ENCODE measurements at regions not wholly inside any gene's neighbourhood (a gene's known extent, or its start where the extent isn't known, plus 50 kb on each side); places are given as distances from the start of the nearest gene placed in this dataset.
A peak's percentile ranks its signal among the peaks of the same experiment; 100 is the strongest.

- Histone ChIP-seq H3K9ac (ENCODE audit: low read depth in 1 of 2, low read length in 2 of 2) (no peak overlapping the region), H3K4me1 (ENCODE audit: control insufficient read depth in 1 of 2, insufficient read depth in 2 of 2, low read length in 2 of 2) (no peaks in the 10 kb centered on the region), H3K36me3 (ENCODE audit: control insufficient read depth in 1 of 2, insufficient read depth in 2 of 2, low read length in 2 of 2) (no peaks in the 10 kb centered on the region)
These were observed 87.6 kb upstream of the SLC25A26 start for GRCh38 chr3:66133050-66133757.

GRCh38 chr3:66128623-66129022 lies 89.9 kb upstream of the MAGI1 start:
- no peaks in the 10 kb centered on the region for H3K4me1 ChIP-seq (ENCODE audit: control insufficient read depth in 1 of 2, insufficient read depth in 2 of 2, low read length in 2 of 2)
- H3K36me3 ChIP-seq (ENCODE audit: control insufficient read depth in 1 of 2, insufficient read depth in 2 of 2, low read length in 2 of 2), result no peaks in the 10 kb centered on the region
- H3K27me3 ChIP-seq (ENCODE audit: control insufficient read depth in 1 of 2, insufficient read depth in 2 of 2, low read length in 2 of 2), result no peaks in the 10 kb centered on the region
- H3K4me3 ChIP-seq (ENCODE audit: low read depth in 1 of 2, low read length in 2 of 2), result no peak overlapping the region
- H3K27ac ChIP-seq (ENCODE audit: low read depth, low read length), result no peak overlapping the region
- H3K9me3 ChIP-seq (ENCODE audit: control insufficient read depth in 1 of 2, low read length in 2 of 2), result no peaks in the 10 kb centered on the region
- no peak overlapping the region for H3K9ac ChIP-seq (ENCODE audit: low read depth in 1 of 2, low read length in 2 of 2)

More at GRCh38 chr3:66133050-66133757, 87.6 kb upstream of the SLC25A26 start:
- Histone ChIP-seq H3K9me3 (ENCODE audit: control insufficient read depth in 1 of 2, low read length in 2 of 2) (no peaks in the 10 kb centered on the region), H3K27me3 (ENCODE audit: control insufficient read depth in 1 of 2, insufficient read depth in 2 of 2, low read length in 2 of 2) (no peaks in the 10 kb centered on the region), H3K4me3 (ENCODE audit: low read depth in 1 of 2, low read length in 2 of 2) (no peak overlapping the region), H3K27ac (ENCODE audit: low read depth, low read length) (no peak overlapping the region)

GRCh38 chr3:66121318-66121717 lies 82.6 kb upstream of the MAGI1 start:
- H3K36me3 ChIP-seq (ENCODE audit: control insufficient read depth in 1 of 2, insufficient read depth in 2 of 2, low read length in 2 of 2), result no peaks in the 10 kb centered on the region
- no peaks in the 10 kb centered on the region for H3K9me3 ChIP-seq (ENCODE audit: control insufficient read depth in 1 of 2, low read length in 2 of 2)
- no peaks in the 10 kb centered on the region for H3K4me1 ChIP-seq (ENCODE audit: control insufficient read depth in 1 of 2, insufficient read depth in 2 of 2, low read length in 2 of 2)
- H3K4me3 ChIP-seq (ENCODE audit: low read depth in 1 of 2, low read length in 2 of 2), result no peak overlapping the region
- H3K27me3 ChIP-seq (ENCODE audit: control insufficient read depth in 1 of 2, insufficient read depth in 2 of 2, low read length in 2 of 2), result no peaks in the 10 kb centered on the region
- H3K9ac ChIP-seq (ENCODE audit: low read depth in 1 of 2, low read length in 2 of 2), result no peak overlapping the region
- H3K27ac ChIP-seq (ENCODE audit: low read depth, low read length), result no peak overlapping the region

- H3K27ac ChIP-seq (ENCODE audit: low read depth, low read length), result peak overlapping the region; percentile 17
- H3K4me1 ChIP-seq (ENCODE audit: control insufficient read depth in 1 of 2, insufficient read depth in 2 of 2, low read length in 2 of 2), result no peaks in the 10 kb centered on the region
- H3K27me3 ChIP-seq (ENCODE audit: control insufficient read depth in 1 of 2, insufficient read depth in 2 of 2, low read length in 2 of 2), result no peaks in the 10 kb centered on the region
- H3K9ac ChIP-seq (ENCODE audit: low read depth in 1 of 2, low read length in 2 of 2), result no peak overlapping the region
- no peaks in the 10 kb centered on the region for H3K9me3 ChIP-seq (ENCODE audit: control insufficient read depth in 1 of 2, low read length in 2 of 2)
- H3K36me3 ChIP-seq (ENCODE audit: control insufficient read depth in 1 of 2, insufficient read depth in 2 of 2, low read length in 2 of 2), result no peaks in the 10 kb centered on the region
- no peak overlapping the region for H3K4me3 ChIP-seq (ENCODE audit: low read depth in 1 of 2, low read length in 2 of 2)
These were observed 77.3 kb upstream of the MAGI1 start for GRCh38 chr3:66115858-66116654.

GRCh38 chr3:66113542-66113941 lies 74.8 kb upstream of the MAGI1 start:
- H3K9ac ChIP-seq (ENCODE audit: low read depth in 1 of 2, low read length in 2 of 2), result no peak overlapping the region
- H3K27ac ChIP-seq (ENCODE audit: low read depth, low read length), result no peak overlapping the region
- H3K36me3 ChIP-seq (ENCODE audit: control insufficient read depth in 1 of 2, insufficient read depth in 2 of 2, low read length in 2 of 2), result no peaks in the 10 kb centered on the region
- H3K9me3 ChIP-seq (ENCODE audit: control insufficient read depth in 1 of 2, low read length in 2 of 2), result no peaks in the 10 kb centered on the region
- H3K27me3 ChIP-seq (ENCODE audit: control insufficient read depth in 1 of 2, insufficient read depth in 2 of 2, low read length in 2 of 2), result no peaks in the 10 kb centered on the region
- H3K4me3 ChIP-seq (ENCODE audit: low read depth in 1 of 2, low read length in 2 of 2), result no peak overlapping the region
- H3K4me1 ChIP-seq (ENCODE audit: control insufficient read depth in 1 of 2, insufficient read depth in 2 of 2, low read length in 2 of 2), result no peaks in the 10 kb centered on the region

- Histone ChIP-seq H3K4me3 (ENCODE audit: low read depth in 1 of 2, low read length in 2 of 2) (no peak overlapping the region), H3K27me3 (ENCODE audit: control insufficient read depth in 1 of 2, insufficient read depth in 2 of 2, low read length in 2 of 2) (no peaks in the 10 kb centered on the region), H3K9me3 (ENCODE audit: control insufficient read depth in 1 of 2, low read length in 2 of 2) (no peaks in the 10 kb centered on the region), H3K36me3 (ENCODE audit: control insufficient read depth in 1 of 2, insufficient read depth in 2 of 2, low read length in 2 of 2) (no peaks in the 10 kb centered on the region), H3K4me1 (ENCODE audit: control insufficient read depth in 1 of 2, insufficient read depth in 2 of 2, low read length in 2 of 2) (no peaks in the 10 kb centered on the region), H3K27ac (ENCODE audit: low read depth, low read length) (no peak overlapping the region), H3K9ac (ENCODE audit: low read depth in 1 of 2, low read length in 2 of 2) (no peak overlapping the region)
These were observed 72.1 kb upstream of the MAGI1 start for GRCh38 chr3:66110840-66111239.

GRCh38 chr3:66107855-66108254 lies 69.1 kb upstream of the MAGI1 start:
- Histone ChIP-seq H3K36me3 (ENCODE audit: control insufficient read depth in 1 of 2, insufficient read depth in 2 of 2, low read length in 2 of 2) (no peaks in the 10 kb centered on the region), H3K27ac (ENCODE audit: low read depth, low read length) (no peak overlapping the region), H3K4me1 (ENCODE audit: control insufficient read depth in 1 of 2, insufficient read depth in 2 of 2, low read length in 2 of 2) (no peaks in the 10 kb centered on the region), H3K4me3 (ENCODE audit: low read depth in 1 of 2, low read length in 2 of 2) (no peak overlapping the region), H3K27me3 (ENCODE audit: control insufficient read depth in 1 of 2, insufficient read depth in 2 of 2, low read length in 2 of 2) (no peaks in the 10 kb centered on the region), H3K9ac (ENCODE audit: low read depth in 1 of 2, low read length in 2 of 2) (no peak overlapping the region), H3K9me3 (ENCODE audit: control insufficient read depth in 1 of 2, low read length in 2 of 2) (no peaks in the 10 kb centered on the region)

GRCh38 chr3:66106788-66107187 lies 68.1 kb upstream of the MAGI1 start:
- H3K4me1 ChIP-seq (ENCODE audit: control insufficient read depth in 1 of 2, insufficient read depth in 2 of 2, low read length in 2 of 2), result no peaks in the 10 kb centered on the region
- H3K27me3 ChIP-seq (ENCODE audit: control insufficient read depth in 1 of 2, insufficient read depth in 2 of 2, low read length in 2 of 2), result no peaks in the 10 kb centered on the region
- H3K9me3 ChIP-seq (ENCODE audit: control insufficient read depth in 1 of 2, low read length in 2 of 2), result no peaks in the 10 kb centered on the region
- H3K4me3 ChIP-seq (ENCODE audit: low read depth in 1 of 2, low read length in 2 of 2), result no peak overlapping the region
- no peak overlapping the region for H3K27ac ChIP-seq (ENCODE audit: low read depth, low read length)
- no peaks in the 10 kb centered on the region for H3K36me3 ChIP-seq (ENCODE audit: control insufficient read depth in 1 of 2, insufficient read depth in 2 of 2, low read length in 2 of 2)
- no peak overlapping the region for H3K9ac ChIP-seq (ENCODE audit: low read depth in 1 of 2, low read length in 2 of 2)

GRCh38 chr3:66104535-66104934 lies 65.8 kb upstream of the MAGI1 start:
- Histone ChIP-seq H3K4me1 (ENCODE audit: control insufficient read depth in 1 of 2, insufficient read depth in 2 of 2, low read length in 2 of 2) (no peaks in the 10 kb centered on the region), H3K9me3 (ENCODE audit: control insufficient read depth in 1 of 2, low read length in 2 of 2) (no peaks in the 10 kb centered on the region), H3K4me3 (ENCODE audit: low read depth in 1 of 2, low read length in 2 of 2) (no peak overlapping the region), H3K9ac (ENCODE audit: low read depth in 1 of 2, low read length in 2 of 2) (no peak overlapping the region), H3K27me3 (ENCODE audit: control insufficient read depth in 1 of 2, insufficient read depth in 2 of 2, low read length in 2 of 2) (no peaks in the 10 kb centered on the region), H3K36me3 (ENCODE audit: control insufficient read depth in 1 of 2, insufficient read depth in 2 of 2, low read length in 2 of 2) (no peaks in the 10 kb centered on the region), H3K27ac (ENCODE audit: low read depth, low read length) (no peak overlapping the region)

- H3K27me3 ChIP-seq (ENCODE audit: control insufficient read depth in 1 of 2, insufficient read depth in 2 of 2, low read length in 2 of 2), result no peaks in the 10 kb centered on the region
- H3K4me1 ChIP-seq (ENCODE audit: control insufficient read depth in 1 of 2, insufficient read depth in 2 of 2, low read length in 2 of 2), result no peaks in the 10 kb centered on the region
These were observed 65.0 kb upstream of the MAGI1 start for GRCh38 chr3:66103729-66104128.

More at GRCh38 chr3:66103729-66104128, 65.0 kb upstream of the MAGI1 start:
- Histone ChIP-seq H3K9ac (ENCODE audit: low read depth in 1 of 2, low read length in 2 of 2) (no peak overlapping the region), H3K4me3 (ENCODE audit: low read depth in 1 of 2, low read length in 2 of 2) (no peak overlapping the region), H3K9me3 (ENCODE audit: control insufficient read depth in 1 of 2, low read length in 2 of 2) (no peaks in the 10 kb centered on the region), H3K27ac (ENCODE audit: low read depth, low read length) (no peak overlapping the region), H3K36me3 (ENCODE audit: control insufficient read depth in 1 of 2, insufficient read depth in 2 of 2, low read length in 2 of 2) (no peaks in the 10 kb centered on the region)
